Chondrocyte (in vitro differentiated cells): ENCODE measurements at regions not wholly inside any gene's neighbourhood (a gene's known extent, or its start where the extent isn't known, plus 50 kb on each side); places are given as distances from the start of the nearest gene placed in this dataset.

Experiments
- DNase-seq: peaks from one replicate; pipeline ENCODE4 v3.0.0; 2021; ENCODE audit warnings: mixed read lengths, low spot score
- H3K27ac Mint-ChIP-seq: one replicate; pipeline ENCODE4 v1.8.0; 2021; ENCODE audit warnings: mild to moderate bottlenecking, moderate library complexity, mixed read lengths; ENCODE audit not compliant: unreplicated experiment
- H3K27me3 Mint-ChIP-seq: 2 replicates; pipeline ENCODE4 v1.8.0; 2021; ENCODE audit warnings: low read depth, mixed read lengths
- H3K36me3 Mint-ChIP-seq: 2 replicates; pipeline ENCODE4 v1.8.0; 2021; ENCODE audit warnings: low read depth, mixed read lengths
- H3K4me1 Mint-ChIP-seq: 2 replicates; pipeline ENCODE4 v1.8.0; 2021; ENCODE audit warnings: low read depth, mild to moderate bottlenecking, mixed read lengths
- H3K4me3 Mint-ChIP-seq: one replicate; pipeline ENCODE4 v1.8.0; 2021; ENCODE audit warnings: mild to moderate bottlenecking, moderate library complexity, mixed read lengths; ENCODE audit not compliant: unreplicated experiment
- H3K9me3 Mint-ChIP-seq: 2 replicates; pipeline ENCODE4 v1.8.0; 2021; ENCODE audit warnings: low read depth, mixed read lengths
- CTCF ChIP-seq: fragments of 200-600 bp; sonication (generic); IDR thresholded peaks from 2 replicates; pipeline ENCODE4 v1.5.0; 2021; ENCODE audit warnings: antibody characterized with exemption, mild to moderate bottlenecking, moderate library complexity

- H3K4me3 Mint-ChIP-seq = no peak overlapping the region
- DNase-seq = no peak
- no peak for TF ChIP-seq CTCF
- H3K36me3 Mint-ChIP-seq = no peaks in the 10 kb centered on the region
- H3K9me3 Mint-ChIP-seq = no peaks in the 10 kb centered on the region
- peaks cover 6% of the 10 kb centered on the region for H3K27me3 Mint-ChIP-seq
- H3K27ac Mint-ChIP-seq = no peak overlapping the region
- H3K4me1 Mint-ChIP-seq = no peaks in the 10 kb centered on the region
Measured at GRCh38 chr2:7588295-7588694, 671.1 kb downstream of the RNF144A start.

- no peaks in the 10 kb centered on the region for H3K4me1 Mint-ChIP-seq
- H3K4me3 Mint-ChIP-seq = no peak overlapping the region
Measured at GRCh38 chr2:7592618-7593140, 675.5 kb downstream of the RNF144A start.

GRCh38 chr2:7593360-7593759, 676.1 kb downstream of the RNF144A start:
- Mint-ChIP-seq H3K36me3 (no peaks in the 10 kb centered on the region), H3K4me3 (no peak overlapping the region), H3K27me3 (peaks cover 8% of the 10 kb centered on the region), H3K4me1 (no peaks in the 10 kb centered on the region), H3K27ac (no peak overlapping the region), H3K9me3 (no peaks in the 10 kb centered on the region)
- no peak for DNase-seq
- TF ChIP-seq CTCF = no peak

More at GRCh38 chr2:7592618-7593140, 675.5 kb downstream of the RNF144A start:
- TF ChIP-seq CTCF = no peak
- DNase-seq = no peak
- H3K9me3 Mint-ChIP-seq = no peaks in the 10 kb centered on the region
- peaks cover 8% of the 10 kb centered on the region for H3K27me3 Mint-ChIP-seq
- no peaks in the 10 kb centered on the region for H3K36me3 Mint-ChIP-seq
- H3K27ac Mint-ChIP-seq = no peak overlapping the region

GRCh38 chr2:7594211-7594610, 677.0 kb downstream of the RNF144A start:
- Mint-ChIP-seq H3K4me1 (no peaks in the 10 kb centered on the region), H3K27ac (no peak overlapping the region), H3K4me3 (no peak overlapping the region), H3K36me3 (no peaks in the 10 kb centered on the region), H3K27me3 (peaks cover 8% of the 10 kb centered on the region), H3K9me3 (no peaks in the 10 kb centered on the region)
- no peak for DNase-seq
- TF ChIP-seq CTCF = no peak

GRCh38 chr2:7595206-7595605, 678.0 kb downstream of the RNF144A start:
- no peaks in the 10 kb centered on the region for H3K4me1 Mint-ChIP-seq
- no peak overlapping the region for H3K4me3 Mint-ChIP-seq
- peaks cover 8% of the 10 kb centered on the region for H3K27me3 Mint-ChIP-seq
- H3K27ac Mint-ChIP-seq = no peak overlapping the region
- DNase-seq = no peak
- no peaks in the 10 kb centered on the region for H3K36me3 Mint-ChIP-seq
- H3K9me3 Mint-ChIP-seq = no peaks in the 10 kb centered on the region
- no peak for TF ChIP-seq CTCF
